ENCODE measurements at regions not wholly inside any gene's neighbourhood (a gene's known extent, or its start where the extent isn't known, plus 50 kb on each side); places are given as distances from the start of the nearest gene placed in this dataset.

GRCh38 chr3:24598695-24599470 is 104.2 kb upstream of the THRB start:
- no peak overlapping the region for H3K27ac ChIP-seq (ENCODE audit: low read length)

GRCh38 chr3:24601066-24601939 is 106.7 kb upstream of the THRB start:
- Histone ChIP-seq H3K27me3 (ENCODE audit: insufficient read depth, low read length) (no peaks in the 10 kb centered on the region), H3K4me3 (ENCODE audit: low read length) (no peak overlapping the region), H3K4me1 (ENCODE audit: insufficient read depth, low read length) (peaks cover 10% of the 10 kb centered on the region), H3K36me3 (ENCODE audit: insufficient read depth, low read depth, low read length) (no peaks in the 10 kb centered on the region), H3K9ac (ENCODE audit: low read depth, low read length) (no peak overlapping the region), H3K9me3 (ENCODE audit: insufficient read depth, low read depth, low read length) (no peaks in the 10 kb centered on the region), H3K27ac (ENCODE audit: low read length) (no peak overlapping the region)

More at GRCh38 chr3:24598695-24599470, 104.2 kb upstream of the THRB start:
- Histone ChIP-seq H3K4me1 (ENCODE audit: insufficient read depth, low read length) (peaks cover 5% of the 10 kb centered on the region; the same call in 1 of the 2 replicates), H3K9me3 (ENCODE audit: insufficient read depth, low read depth, low read length) (no peaks in the 10 kb centered on the region), H3K4me3 (ENCODE audit: low read length) (no peak overlapping the region), H3K36me3 (ENCODE audit: insufficient read depth, low read depth, low read length) (no peaks in the 10 kb centered on the region), H3K9ac (ENCODE audit: low read depth, low read length) (no peak overlapping the region), H3K27me3 (ENCODE audit: insufficient read depth, low read length) (no peaks in the 10 kb centered on the region)

- Histone ChIP-seq H3K9me3 (ENCODE audit: insufficient read depth, low read depth, low read length) (no peaks in the 10 kb centered on the region), H3K27me3 (ENCODE audit: insufficient read depth, low read length) (no peaks in the 10 kb centered on the region), H3K36me3 (ENCODE audit: insufficient read depth, low read depth, low read length) (no peaks in the 10 kb centered on the region), H3K27ac (ENCODE audit: low read length) (no peak overlapping the region), H3K4me3 (ENCODE audit: low read length) (no peak overlapping the region), H3K4me1 (ENCODE audit: insufficient read depth, low read length) (peaks cover 5% of the 10 kb centered on the region), H3K9ac (ENCODE audit: low read depth, low read length) (no peak overlapping the region)
Measured at GRCh38 chr3:24604215-24604614, 109.6 kb upstream of the THRB start.

- no peak overlapping the region for H3K4me3 ChIP-seq (ENCODE audit: low read length)
Measured at GRCh38 chr3:24605511-24606028, 110.9 kb upstream of the THRB start.

GRCh38 chr3:24607281-24607680 is 112.6 kb upstream of the THRB start:
- H3K9me3 ChIP-seq (ENCODE audit: insufficient read depth, low read depth, low read length) = no peaks in the 10 kb centered on the region
- peaks cover 5% of the 10 kb centered on the region for H3K4me1 ChIP-seq (ENCODE audit: insufficient read depth, low read length)
- no peaks in the 10 kb centered on the region for H3K27me3 ChIP-seq (ENCODE audit: insufficient read depth, low read length)
- no peak overlapping the region for H3K27ac ChIP-seq (ENCODE audit: low read length)
- no peak overlapping the region for H3K9ac ChIP-seq (ENCODE audit: low read depth, low read length)
- no peaks in the 10 kb centered on the region for H3K36me3 ChIP-seq (ENCODE audit: insufficient read depth, low read depth, low read length)
- H3K4me3 ChIP-seq (ENCODE audit: low read length) = no peak overlapping the region

More at GRCh38 chr3:24605511-24606028, 110.9 kb upstream of the THRB start:
- Histone ChIP-seq H3K9me3 (ENCODE audit: insufficient read depth, low read depth, low read length) (no peaks in the 10 kb centered on the region), H3K4me1 (ENCODE audit: insufficient read depth, low read length) (peaks cover 5% of the 10 kb centered on the region), H3K36me3 (ENCODE audit: insufficient read depth, low read depth, low read length) (no peaks in the 10 kb centered on the region), H3K9ac (ENCODE audit: low read depth, low read length) (no peak overlapping the region), H3K27me3 (ENCODE audit: insufficient read depth, low read length) (no peaks in the 10 kb centered on the region), H3K27ac (ENCODE audit: low read length) (no peak overlapping the region)

GRCh38 chr3:24608701-24609390 is 114.2 kb upstream of the THRB start:
- Histone ChIP-seq H3K27ac (ENCODE audit: low read length) (no peak overlapping the region), H3K36me3 (ENCODE audit: insufficient read depth, low read depth, low read length) (no peaks in the 10 kb centered on the region), H3K27me3 (ENCODE audit: insufficient read depth, low read length) (no peaks in the 10 kb centered on the region), H3K4me1 (ENCODE audit: insufficient read depth, low read length) (peaks cover 5% of the 10 kb centered on the region), H3K4me3 (ENCODE audit: low read length) (no peak overlapping the region), H3K9me3 (ENCODE audit: insufficient read depth, low read depth, low read length) (no peaks in the 10 kb centered on the region), H3K9ac (ENCODE audit: low read depth, low read length) (no peak overlapping the region)

GRCh38 chr3:24614359-24614758 is 119.7 kb upstream of the THRB start:
- Histone ChIP-seq H3K27ac (ENCODE audit: low read length) (no peak overlapping the region), H3K9me3 (ENCODE audit: insufficient read depth, low read depth, low read length) (no peaks in the 10 kb centered on the region), H3K36me3 (ENCODE audit: insufficient read depth, low read depth, low read length) (no peaks in the 10 kb centered on the region), H3K9ac (ENCODE audit: low read depth, low read length) (no peak overlapping the region), H3K4me3 (ENCODE audit: low read length) (no peak overlapping the region), H3K4me1 (ENCODE audit: insufficient read depth, low read length) (no peaks in the 10 kb centered on the region), H3K27me3 (ENCODE audit: insufficient read depth, low read length) (no peaks in the 10 kb centered on the region)

- Histone ChIP-seq H3K9me3 (ENCODE audit: insufficient read depth, low read depth, low read length) (no peaks in the 10 kb centered on the region), H3K4me1 (ENCODE audit: insufficient read depth, low read length) (no peaks in the 10 kb centered on the region), H3K4me3 (ENCODE audit: low read length) (no peak overlapping the region), H3K36me3 (ENCODE audit: insufficient read depth, low read depth, low read length) (no peaks in the 10 kb centered on the region), H3K9ac (ENCODE audit: low read depth, low read length) (no peak overlapping the region), H3K27ac (ENCODE audit: low read length) (no peak overlapping the region), H3K27me3 (ENCODE audit: insufficient read depth, low read length) (no peaks in the 10 kb centered on the region)
Measured at GRCh38 chr3:24615177-24615576, 120.5 kb upstream of the THRB start.

GRCh38 chr3:24616110-24616829 is 121.6 kb upstream of the THRB start:
- Histone ChIP-seq H3K27me3 (ENCODE audit: insufficient read depth, low read length) (no peaks in the 10 kb centered on the region), H3K4me1 (ENCODE audit: insufficient read depth, low read length) (no peaks in the 10 kb centered on the region), H3K27ac (ENCODE audit: low read length) (no peak overlapping the region), H3K36me3 (ENCODE audit: insufficient read depth, low read depth, low read length) (no peaks in the 10 kb centered on the region), H3K9me3 (ENCODE audit: insufficient read depth, low read depth, low read length) (no peaks in the 10 kb centered on the region), H3K4me3 (ENCODE audit: low read length) (no peak overlapping the region), H3K9ac (ENCODE audit: low read depth, low read length) (no peak overlapping the region)

GRCh38 chr3:24622138-24622537 is 127.5 kb upstream of the THRB start:
- Histone ChIP-seq H3K4me1 (ENCODE audit: insufficient read depth, low read length) (no peaks in the 10 kb centered on the region; the same call in 1 of the 2 replicates), H3K36me3 (ENCODE audit: insufficient read depth, low read depth, low read length) (no peaks in the 10 kb centered on the region), H3K4me3 (ENCODE audit: low read length) (no peak overlapping the region), H3K27me3 (ENCODE audit: insufficient read depth, low read length) (no peaks in the 10 kb centered on the region), H3K9me3 (ENCODE audit: insufficient read depth, low read depth, low read length) (peaks cover 17% of the 10 kb centered on the region), H3K9ac (ENCODE audit: low read depth, low read length) (no peak overlapping the region), H3K27ac (ENCODE audit: low read length) (no peak overlapping the region)

- no peak overlapping the region for H3K4me3 ChIP-seq (ENCODE audit: low read length)
- peaks cover 17% of the 10 kb centered on the region for H3K9me3 ChIP-seq (ENCODE audit: insufficient read depth, low read depth, low read length)
- no peaks in the 10 kb centered on the region for H3K27me3 ChIP-seq (ENCODE audit: insufficient read depth, low read length)
- H3K4me1 ChIP-seq (ENCODE audit: insufficient read depth, low read length) = no peaks in the 10 kb centered on the region; the same call in 1 of the 2 replicates
- no peak overlapping the region for H3K27ac ChIP-seq (ENCODE audit: low read length)
- H3K9ac ChIP-seq (ENCODE audit: low read depth, low read length) = no peak overlapping the region
- no peaks in the 10 kb centered on the region for H3K36me3 ChIP-seq (ENCODE audit: insufficient read depth, low read depth, low read length)
Measured at GRCh38 chr3:24622696-24623225, 128.1 kb upstream of the THRB start.
